Upper lobe of left lung (tissue), 6 donors: ENCODE measurements at regions not wholly inside any gene's neighbourhood (a gene's known extent, or its start where the extent isn't known, plus 50 kb on each side); places are given as distances from the start of the nearest gene placed in this dataset.

Source experiments
- ATAC-seq, 2 donors: fragments of 200-7000 bp; cut with Tn5 transposase; one replicate each; pipeline ENCODE4 v1.9.1; 2022; ENCODE audit warnings: mild to moderate bottlenecking in 2 of 2, moderate library complexity in 2 of 2; ENCODE audit not compliant: low FRiP score in 2 of 2
- DNase-seq, 2 donors: peaks; one replicate each; pipeline ENCODE4 v3.0.0-alpha.2; 2019 to 2020
- H3K27ac ChIP-seq, 4 donors: fragments of 200-600 bp; sonication (generic); one replicate each; pipeline ENCODE4 v1.5.1; 2016 to 2019
- H3K27me3 ChIP-seq, 4 donors: fragments of 200-600 bp; sonication (generic); one replicate each; pipeline ENCODE4 v1.5.1; 2017 to 2019
- H3K36me3 ChIP-seq, 4 donors: fragments of 200-600 bp; sonication (generic); one replicate each; pipeline ENCODE4 v1.5.1; 2016 to 2019
- H3K4me1 ChIP-seq, 4 donors: fragments of 200-600 bp; sonication (generic); one replicate each; pipeline ENCODE4 v1.5.1; 2018 to 2019
- H3K4me3 ChIP-seq, 4 donors: fragments of 200-600 bp; sonication (generic); one replicate each; pipeline ENCODE4 v1.5.1; 2017 to 2019; ENCODE audit warnings: mild to moderate bottlenecking in 2 of 4, moderate library complexity in 1 of 4
- H3K9me3 ChIP-seq, 4 donors: fragments of 200-600 bp; sonication (generic); one replicate each; pipeline ENCODE4 v1.5.1; 2018 to 2019
- CTCF ChIP-seq, 6 experiments: fragments of 450-650 bp in 4 of 6; fragments of 200-600 bp in 2 of 6; sonication (generic) in 2 of 6; IDR thresholded peaks; one replicate each; pipeline ENCODE4 v1.5.1; 2016 to 2019; ENCODE audit warnings: antibody characterized with exemption in 6 of 6
- EP300 ChIP-seq, 4 donors: sonication (generic); formaldehyde crosslinking; IDR thresholded peaks; one replicate each; pipeline ENCODE4 v1.5.1; 2017; ENCODE audit warnings: antibody characterized with exemption in 4 of 4, control low read depth in 2 of 4
- POLR2A ChIP-seq, 4 donors: fragments of 450-650 bp; IDR thresholded peaks; one replicate each; pipeline ENCODE4 v1.5.1; 2016 to 2017; ENCODE audit warnings: antibody characterized with exemption in 4 of 4, mild to moderate bottlenecking in 2 of 4
- POLR2AphosphoS5 ChIP-seq, 2 donors: sonication (generic); formaldehyde crosslinking; IDR thresholded peaks; one replicate each; pipeline ENCODE4 v1.5.1; 2017; ENCODE audit warnings: antibody characterized with exemption in 2 of 2
- WGBS, 2 donors: methylation state at CpG; one replicate each; pipeline ENCODE4 v1.1.5; 2017 to 2018; 5-methylcytosine and 5-hydroxymethylcytosine counted together
- donor health status: DM: no; HTN: no; CAD: no; lungs with moderate emphysema.
- donor health status: DM: no; HTN: yes; CAD: no; lungs with severe emphysema.

DNA sequence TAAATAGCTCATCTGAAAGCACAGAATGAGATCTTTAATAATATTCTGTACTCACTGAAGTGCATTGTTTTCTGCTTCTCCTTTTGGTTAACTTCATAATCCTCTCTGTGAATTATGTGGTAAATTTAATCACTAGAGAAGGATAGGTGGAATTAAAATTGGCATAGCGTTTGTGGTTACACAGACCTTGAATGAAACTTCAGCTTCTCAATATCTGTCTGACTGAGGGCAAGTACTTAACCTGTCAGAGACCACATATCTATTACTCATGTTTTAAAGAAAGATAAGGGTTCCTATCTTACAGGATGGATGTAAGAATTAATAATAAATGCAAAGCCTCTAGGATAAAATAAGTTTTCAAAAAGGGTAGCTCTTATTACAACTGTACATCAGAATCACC is 861.8 kb downstream of the TRIB2 start:
- no peak for TF ChIP-seq CTCF (IDR thresholded peaks at IDR 0.05)
- no peak for DNase-seq
- WGBS, 2 donors = 35 to 67% methylated on average over 1 of the region's 1 CpG
- no peak overlapping the region for H3K4me3 ChIP-seq
- no peaks in the 10 kb centered on the region for H3K4me1 ChIP-seq
- no peaks in the 10 kb centered on the region for H3K36me3 ChIP-seq
- H3K9me3 ChIP-seq = no peaks in the 10 kb centered on the region
- ATAC-seq = no peak
- H3K27ac ChIP-seq = no peak overlapping the region
- H3K27me3 ChIP-seq = no peaks in the 10 kb centered on the region

DNA sequence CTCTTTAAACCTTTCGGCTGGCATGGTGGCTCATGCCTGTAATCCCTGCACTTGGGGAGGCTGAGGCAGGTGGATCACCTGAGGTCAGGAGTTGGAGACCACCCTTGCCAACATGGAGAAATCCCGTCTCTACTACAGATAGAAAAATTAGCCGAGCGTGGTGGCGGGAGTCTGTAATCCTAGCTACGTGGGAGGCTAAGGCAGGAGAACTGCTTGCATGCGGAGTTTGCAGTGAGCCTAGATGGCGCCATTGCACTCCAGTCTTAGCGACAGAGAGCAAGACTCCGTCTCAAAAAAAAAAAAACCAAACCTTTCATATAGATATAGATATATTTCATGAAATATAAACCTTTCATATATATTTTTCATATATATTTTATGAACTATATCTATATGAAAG is 864.7 kb downstream of the TRIB2 start:
- TF ChIP-seq POLR2A (IDR thresholded peaks at IDR 0.05) (no peak), EP300 (IDR thresholded peaks at IDR 0.05) (no peak), POLR2AphosphoS5 (IDR thresholded peaks at IDR 0.05) (no peak), CTCF (IDR thresholded peaks at IDR 0.05) (no peak)
- WGBS, 2 donors = 81 to 89% methylated on average over 10 of the region's 10 CpGs
- Histone ChIP-seq H3K27me3 (no peaks in the 10 kb centered on the region), H3K27ac (no peak overlapping the region), H3K36me3 (no peaks in the 10 kb centered on the region), H3K4me1 (no peaks in the 10 kb centered on the region), H3K4me3 (no peak overlapping the region), H3K9me3 (no peaks in the 10 kb centered on the region)
- ATAC-seq (no peak), DNase-seq (no peak)

- no peaks in the 10 kb centered on the region for H3K4me1 ChIP-seq
- no peak for DNase-seq
- H3K4me3 ChIP-seq = no peak overlapping the region
- no peaks in the 10 kb centered on the region for H3K27me3 ChIP-seq
- no peaks in the 10 kb centered on the region for H3K36me3 ChIP-seq
- TF ChIP-seq CTCF (IDR thresholded peaks at IDR 0.05) = no peak
- TF ChIP-seq POLR2A (IDR thresholded peaks at IDR 0.05) = no peak
- TF ChIP-seq EP300 (IDR thresholded peaks at IDR 0.05) = no peak
- TF ChIP-seq POLR2AphosphoS5 (IDR thresholded peaks at IDR 0.05) = no peak
- H3K9me3 ChIP-seq = no peaks in the 10 kb centered on the region
- no peak overlapping the region for H3K27ac ChIP-seq
- ATAC-seq = no peak
Measured at GRCh38 chr2:13583609-13584008, 866.9 kb downstream of the TRIB2 start.

- 68 to 82% methylated on average over 2 of the region's 2 CpGs for WGBS, 2 donors
- Histone ChIP-seq H3K36me3 (no peaks in the 10 kb centered on the region), H3K27ac (no peak overlapping the region), H3K27me3 (no peaks in the 10 kb centered on the region), H3K4me3 (no peak overlapping the region), H3K9me3 (no peaks in the 10 kb centered on the region), H3K4me1 (no peaks in the 10 kb centered on the region)
- TF ChIP-seq EP300 (IDR thresholded peaks at IDR 0.05) (no peak), CTCF (IDR thresholded peaks at IDR 0.05) (no peak), POLR2AphosphoS5 (IDR thresholded peaks at IDR 0.05) (no peak), POLR2A (IDR thresholded peaks at IDR 0.05) (no peak)
- DNase-seq (no peak), ATAC-seq (no peak)
Measured at GRCh38 chr2:13584020-13584419, 867.3 kb downstream of the TRIB2 start.

GRCh38 chr2:13585732-13586131 is 869.0 kb downstream of the TRIB2 start:
- no peaks in the 10 kb centered on the region for H3K27me3 ChIP-seq
- no peaks in the 10 kb centered on the region for H3K4me1 ChIP-seq
- H3K9me3 ChIP-seq = no peaks in the 10 kb centered on the region
- no peak overlapping the region for H3K4me3 ChIP-seq
- ATAC-seq (no peak), DNase-seq (no peak)
- no peaks in the 10 kb centered on the region for H3K36me3 ChIP-seq
- TF ChIP-seq CTCF (IDR thresholded peaks at IDR 0.05) (no peak), POLR2A (IDR thresholded peaks at IDR 0.05) (no peak), POLR2AphosphoS5 (IDR thresholded peaks at IDR 0.05) (no peak), EP300 (IDR thresholded peaks at IDR 0.05) (no peak)
- no peak overlapping the region for H3K27ac ChIP-seq
